ENCODE measurements at regions not wholly inside any gene's neighbourhood (a gene's known extent, or its start where the extent isn't known, plus 50 kb on each side); places are given as distances from the start of the nearest gene placed in this dataset.

DNA sequence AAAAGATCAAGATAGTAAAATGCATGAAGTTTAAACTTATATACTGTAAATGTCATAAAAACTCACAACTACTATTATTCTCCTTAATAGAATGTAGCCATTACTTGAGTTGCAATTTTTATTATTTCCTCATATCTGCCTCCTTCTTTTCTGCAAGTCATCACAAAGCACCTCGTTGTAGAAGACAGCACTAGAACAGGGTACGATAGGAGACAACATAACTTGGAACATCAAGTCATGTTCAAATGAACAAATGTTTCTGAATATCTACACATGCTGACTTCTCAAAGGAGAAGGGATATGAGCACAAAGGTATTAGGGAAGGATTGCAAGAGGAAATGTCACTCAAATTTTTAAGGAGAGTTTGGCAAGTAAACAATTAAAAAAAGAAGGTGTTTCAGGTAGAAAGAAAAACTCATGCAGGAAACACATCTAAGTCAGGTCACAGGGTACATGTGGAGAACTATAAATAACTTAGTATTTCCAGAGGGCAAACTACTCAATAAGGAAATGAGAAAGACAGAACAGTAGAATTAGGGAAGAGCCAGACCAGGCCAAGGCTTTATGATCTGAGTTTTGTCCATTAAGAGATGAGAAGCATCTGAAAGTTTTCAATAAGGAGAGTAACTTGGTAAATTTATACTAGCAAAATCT lies 186.7 kb downstream of the CRPPA start (continued):
- TF ChIP-seq, protein P1, sequence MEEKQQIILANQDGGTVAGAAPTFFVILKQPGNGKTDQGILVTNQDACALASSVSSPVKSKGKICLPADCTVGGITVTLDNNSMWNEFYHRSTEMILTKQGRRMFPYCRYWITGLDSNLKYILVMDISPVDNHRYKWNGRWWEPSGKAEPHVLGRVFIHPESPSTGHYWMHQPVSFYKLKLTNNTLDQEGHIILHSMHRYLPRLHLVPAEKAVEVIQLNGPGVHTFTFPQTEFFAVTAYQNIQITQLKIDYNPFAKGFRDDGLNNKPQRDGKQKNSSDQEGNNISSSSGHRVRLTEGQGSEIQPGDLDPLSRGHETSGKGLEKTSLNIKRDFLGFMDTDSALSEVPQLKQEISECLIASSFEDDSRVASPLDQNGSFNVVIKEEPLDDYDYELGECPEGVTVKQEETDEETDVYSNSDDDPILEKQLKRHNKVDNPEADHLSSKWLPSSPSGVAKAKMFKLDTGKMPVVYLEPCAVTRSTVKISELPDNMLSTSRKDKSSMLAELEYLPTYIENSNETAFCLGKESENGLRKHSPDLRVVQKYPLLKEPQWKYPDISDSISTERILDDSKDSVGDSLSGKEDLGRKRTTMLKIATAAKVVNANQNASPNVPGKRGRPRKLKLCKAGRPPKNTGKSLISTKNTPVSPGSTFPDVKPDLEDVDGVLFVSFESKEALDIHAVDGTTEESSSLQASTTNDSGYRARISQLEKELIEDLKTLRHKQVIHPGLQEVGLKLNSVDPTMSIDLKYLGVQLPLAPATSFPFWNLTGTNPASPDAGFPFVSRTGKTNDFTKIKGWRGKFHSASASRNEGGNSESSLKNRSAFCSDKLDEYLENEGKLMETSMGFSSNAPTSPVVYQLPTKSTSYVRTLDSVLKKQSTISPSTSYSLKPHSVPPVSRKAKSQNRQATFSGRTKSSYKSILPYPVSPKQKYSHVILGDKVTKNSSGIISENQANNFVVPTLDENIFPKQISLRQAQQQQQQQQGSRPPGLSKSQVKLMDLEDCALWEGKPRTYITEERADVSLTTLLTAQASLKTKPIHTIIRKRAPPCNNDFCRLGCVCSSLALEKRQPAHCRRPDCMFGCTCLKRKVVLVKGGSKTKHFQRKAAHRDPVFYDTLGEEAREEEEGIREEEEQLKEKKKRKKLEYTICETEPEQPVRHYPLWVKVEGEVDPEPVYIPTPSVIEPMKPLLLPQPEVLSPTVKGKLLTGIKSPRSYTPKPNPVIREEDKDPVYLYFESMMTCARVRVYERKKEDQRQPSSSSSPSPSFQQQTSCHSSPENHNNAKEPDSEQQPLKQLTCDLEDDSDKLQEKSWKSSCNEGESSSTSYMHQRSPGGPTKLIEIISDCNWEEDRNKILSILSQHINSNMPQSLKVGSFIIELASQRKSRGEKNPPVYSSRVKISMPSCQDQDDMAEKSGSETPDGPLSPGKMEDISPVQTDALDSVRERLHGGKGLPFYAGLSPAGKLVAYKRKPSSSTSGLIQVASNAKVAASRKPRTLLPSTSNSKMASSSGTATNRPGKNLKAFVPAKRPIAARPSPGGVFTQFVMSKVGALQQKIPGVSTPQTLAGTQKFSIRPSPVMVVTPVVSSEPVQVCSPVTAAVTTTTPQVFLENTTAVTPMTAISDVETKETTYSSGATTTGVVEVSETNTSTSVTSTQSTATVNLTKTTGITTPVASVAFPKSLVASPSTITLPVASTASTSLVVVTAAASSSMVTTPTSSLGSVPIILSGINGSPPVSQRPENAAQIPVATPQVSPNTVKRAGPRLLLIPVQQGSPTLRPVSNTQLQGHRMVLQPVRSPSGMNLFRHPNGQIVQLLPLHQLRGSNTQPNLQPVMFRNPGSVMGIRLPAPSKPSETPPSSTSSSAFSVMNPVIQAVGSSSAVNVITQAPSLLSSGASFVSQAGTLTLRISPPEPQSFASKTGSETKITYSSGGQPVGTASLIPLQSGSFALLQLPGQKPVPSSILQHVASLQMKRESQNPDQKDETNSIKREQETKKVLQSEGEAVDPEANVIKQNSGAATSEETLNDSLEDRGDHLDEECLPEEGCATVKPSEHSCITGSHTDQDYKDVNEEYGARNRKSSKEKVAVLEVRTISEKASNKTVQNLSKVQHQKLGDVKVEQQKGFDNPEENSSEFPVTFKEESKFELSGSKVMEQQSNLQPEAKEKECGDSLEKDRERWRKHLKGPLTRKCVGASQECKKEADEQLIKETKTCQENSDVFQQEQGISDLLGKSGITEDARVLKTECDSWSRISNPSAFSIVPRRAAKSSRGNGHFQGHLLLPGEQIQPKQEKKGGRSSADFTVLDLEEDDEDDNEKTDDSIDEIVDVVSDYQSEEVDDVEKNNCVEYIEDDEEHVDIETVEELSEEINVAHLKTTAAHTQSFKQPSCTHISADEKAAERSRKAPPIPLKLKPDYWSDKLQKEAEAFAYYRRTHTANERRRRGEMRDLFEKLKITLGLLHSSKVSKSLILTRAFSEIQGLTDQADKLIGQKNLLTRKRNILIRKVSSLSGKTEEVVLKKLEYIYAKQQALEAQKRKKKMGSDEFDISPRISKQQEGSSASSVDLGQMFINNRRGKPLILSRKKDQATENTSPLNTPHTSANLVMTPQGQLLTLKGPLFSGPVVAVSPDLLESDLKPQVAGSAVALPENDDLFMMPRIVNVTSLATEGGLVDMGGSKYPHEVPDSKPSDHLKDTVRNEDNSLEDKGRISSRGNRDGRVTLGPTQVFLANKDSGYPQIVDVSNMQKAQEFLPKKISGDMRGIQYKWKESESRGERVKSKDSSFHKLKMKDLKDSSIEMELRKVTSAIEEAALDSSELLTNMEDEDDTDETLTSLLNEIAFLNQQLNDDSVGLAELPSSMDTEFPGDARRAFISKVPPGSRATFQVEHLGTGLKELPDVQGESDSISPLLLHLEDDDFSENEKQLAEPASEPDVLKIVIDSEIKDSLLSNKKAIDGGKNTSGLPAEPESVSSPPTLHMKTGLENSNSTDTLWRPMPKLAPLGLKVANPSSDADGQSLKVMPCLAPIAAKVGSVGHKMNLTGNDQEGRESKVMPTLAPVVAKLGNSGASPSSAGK (IDR thresholded peaks at IDR 0.05), result no peak
- TF ChIP-seq MAFF (IDR thresholded peaks at IDR 0.05; ENCODE audit: low read length) (peak; percentile 71), ZNF696 (CRISPR knock-in tag; conservative IDR thresholded peaks at IDR 0.05) (no peak), KDM4B (IDR thresholded peaks at IDR 0.05; ENCODE audit: borderline replicate concordance in 2 of 2, low read depth in 1 of 2) (no peak), NFE2 (IDR thresholded peaks at IDR 0.05; ENCODE audit: low read depth) (peak; percentile 89), ILF3 (IDR thresholded peaks at IDR 0.05; ENCODE audit: borderline replicate concordance) (no peak), TRIM24 (IDR thresholded peaks at IDR 0.05) (peak; percentile 26 to 37; a peak in 1 of 4 replicates), MAFG (tag; conservative IDR thresholded peaks at IDR 0.05) (peak; percentile 94), PHB2 (IDR thresholded peaks at IDR 0.05; ENCODE audit: low read depth) (no peak), SAFB (IDR thresholded peaks at IDR 0.05; ENCODE audit: borderline replicate concordance, low read depth, low read length) (no peak), ZNF316 (IDR thresholded peaks at IDR 0.05) (peak; percentile 96), ESRRB (CRISPR knock-in tag; IDR thresholded peaks at IDR 0.05; ENCODE audit: borderline replicate concordance) (no peak), C11orf30 (IDR thresholded peaks at IDR 0.05; ENCODE audit: low read depth) (peak; percentile 91)
- TF ChIP-seq, protein P2, sequence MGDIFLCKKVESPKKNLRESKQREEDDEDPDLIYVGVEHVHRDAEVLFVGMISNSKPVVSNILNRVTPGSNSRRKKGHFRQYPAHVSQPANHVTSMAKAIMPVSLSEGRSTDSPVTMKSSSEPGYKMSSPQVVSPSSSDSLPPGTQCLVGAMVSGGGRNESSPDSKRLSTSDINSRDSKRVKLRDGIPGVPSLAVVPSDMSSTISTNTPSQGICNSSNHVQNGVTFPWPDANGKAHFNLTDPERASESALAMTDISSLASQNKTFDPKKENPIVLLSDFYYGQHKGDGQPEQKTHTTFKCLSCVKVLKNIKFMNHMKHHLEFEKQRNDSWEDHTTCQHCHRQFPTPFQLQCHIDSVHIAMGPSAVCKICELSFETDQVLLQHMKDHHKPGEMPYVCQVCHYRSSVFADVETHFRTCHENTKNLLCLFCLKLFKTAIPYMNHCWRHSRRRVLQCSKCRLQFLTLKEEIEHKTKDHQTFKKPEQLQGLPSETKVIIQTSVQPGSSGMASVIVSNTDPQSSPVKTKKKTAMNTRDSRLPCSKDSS (IDR thresholded peaks at IDR 0.05; ENCODE audit: low read depth, partially characterized antibody), result no peak
